SU-DHL-6 (cell line): ENCODE measurements at regions not wholly inside any gene's neighbourhood (a gene's known extent, or its start where the extent isn't known, plus 50 kb on each side); places are given as distances from the start of the nearest gene placed in this dataset.

Source experiments
- H2AFZ ChIP-seq: fragments of 200-600 bp; sonication (generic); 2 replicates; pipeline ENCODE4 v1.6.1; 2014; ENCODE audit warnings: low read depth, mild to moderate bottlenecking, moderate library complexity, mixed read lengths, antibody characterized with exemption, low read length; ENCODE audit not compliant: severe bottlenecking
- H3F3A ChIP-seq: fragments of 200-600 bp; shearing (Covaris generic); 2 replicates; pipeline ENCODE4 v1.6.0; 2016; ENCODE audit warnings: antibody characterized with exemption, mild to moderate bottlenecking; ENCODE audit not compliant: insufficient read depth
- H3K27ac ChIP-seq: fragments of 200-600 bp; sonication (generic); 2 replicates; pipeline ENCODE4 v1.5.1; 2016; ENCODE audit warnings: low read depth, mild to moderate bottlenecking, low read length, moderate library complexity, mixed read lengths
- H3K27me3 ChIP-seq: fragments of 200-600 bp; sonication (generic), shearing (Covaris generic); 2 replicates; pipeline ENCODE4 v1.6.0; 2014; ENCODE audit warnings: mild to moderate bottlenecking, low read length
- H3K36me3 ChIP-seq: fragments of 200-600 bp; sonication (generic); 2 replicates; pipeline ENCODE4 v1.6.1; 2014; ENCODE audit warnings: mild to moderate bottlenecking, low read length, mixed read lengths
- H3K4me2 ChIP-seq: fragments of 300-600, 200-600 bp; shearing (Covaris generic), sonication (generic); 2 replicates; pipeline ENCODE4 v1.6.0; 2014; ENCODE audit warnings: low read length, low read depth, mild to moderate bottlenecking; ENCODE audit not compliant: poor library complexity, severe bottlenecking
- H3K4me3 ChIP-seq: fragments of 200-600 bp; sonication (generic); 2 replicates; pipeline ENCODE4 v1.5.1; 2014; ENCODE audit warnings: antibody characterized with exemption, low read length, mild to moderate bottlenecking, mixed read lengths; ENCODE audit not compliant: insufficient read depth, poor library complexity, severe bottlenecking
- H3K79me2 ChIP-seq: fragments of 200-600 bp; sonication (generic); 2 replicates; pipeline ENCODE4 v1.6.1; 2014; ENCODE audit warnings: mild to moderate bottlenecking, low read length, moderate library complexity; ENCODE audit not compliant: insufficient read depth
- H3K9ac ChIP-seq: fragments of 200-600 bp; sonication (generic); 2 replicates; pipeline ENCODE4 v1.7.0; 2014; ENCODE audit warnings: mild to moderate bottlenecking, low read length
- H3K9me2 ChIP-seq: fragments of 200-600 bp; sonication (generic); replicated peaks from 2 replicates; pipeline ENCODE4 v1.6.1; 2014; ENCODE audit warnings: low read length; ENCODE audit not compliant: insufficient read depth
- H3K9me3 ChIP-seq: fragments of 200-600 bp; sonication (generic); 2 replicates; pipeline ENCODE4 v1.6.1; 2014; ENCODE audit warnings: low read length, mixed read lengths; ENCODE audit not compliant: insufficient read depth
- H4K20me1 ChIP-seq: fragments of 200-600 bp; sonication (generic); 2 replicates; pipeline ENCODE4 v1.6.1; 2014; ENCODE audit warnings: low read depth, mild to moderate bottlenecking, antibody characterized with exemption, low read length, moderate library complexity, mixed read lengths
- EZH2phosphoT487 ChIP-seq: fragments of 200-600 bp; sonication (generic), shearing (Covaris generic); conservative IDR thresholded peaks from 2 replicates; pipeline ENCODE4 v1.6.1; 2018; ENCODE audit warnings: mild to moderate bottlenecking, antibody characterized with exemption, low read length, moderate library complexity, mixed read lengths
- TF ChIP-seq, protein P1 (sequence below): fragments of 200-600 bp; sonication (generic); IDR thresholded peaks from one replicate; pipeline ENCODE4 v1.5.1; 2017; ENCODE audit warnings: antibody characterized with exemption, mild to moderate bottlenecking, low read length, moderate library complexity; ENCODE audit not compliant: insufficient read depth, poor library complexity, severe bottlenecking

DNA sequence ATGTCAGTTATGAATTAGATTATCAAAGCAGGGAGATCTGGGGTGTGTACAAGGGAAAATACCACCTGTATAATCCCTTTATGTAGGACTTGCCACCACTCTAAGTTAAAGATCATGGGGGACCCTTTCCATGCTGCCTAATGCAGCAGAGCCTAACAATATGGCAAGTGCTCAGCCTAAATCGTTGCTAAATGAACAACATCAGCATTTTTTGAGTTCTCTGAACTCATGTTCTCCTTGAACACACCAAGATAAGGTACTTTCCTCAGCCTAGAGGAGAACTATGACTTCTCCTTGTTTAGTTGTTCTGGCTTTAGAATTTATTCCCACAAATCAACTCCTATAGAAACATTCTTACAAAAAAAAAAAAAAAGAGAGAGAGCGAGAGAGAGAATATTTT, 177.0 kb downstream of the DUSP10 start:
- Histone ChIP-seq H3K36me3 (no peaks in the 10 kb centered on the region), H2AFZ (no peak overlapping the region), H3K27me3 (no peaks in the 10 kb centered on the region), H3K4me3 (no peak overlapping the region), H3F3A (no peaks in the 10 kb centered on the region), H3K9me3 (no peaks in the 10 kb centered on the region), H3K79me2 (no peaks in the 10 kb centered on the region), H3K9ac (no peak overlapping the region), H3K27ac (no peak overlapping the region), H3K4me2 (peak overlapping the region; percentile 21), H3K9me2 (no peaks in the 10 kb centered on the region), H4K20me1 (no peaks in the 10 kb centered on the region)
- TF ChIP-seq EZH2phosphoT487 = no peak
- TF ChIP-seq, protein P1, sequence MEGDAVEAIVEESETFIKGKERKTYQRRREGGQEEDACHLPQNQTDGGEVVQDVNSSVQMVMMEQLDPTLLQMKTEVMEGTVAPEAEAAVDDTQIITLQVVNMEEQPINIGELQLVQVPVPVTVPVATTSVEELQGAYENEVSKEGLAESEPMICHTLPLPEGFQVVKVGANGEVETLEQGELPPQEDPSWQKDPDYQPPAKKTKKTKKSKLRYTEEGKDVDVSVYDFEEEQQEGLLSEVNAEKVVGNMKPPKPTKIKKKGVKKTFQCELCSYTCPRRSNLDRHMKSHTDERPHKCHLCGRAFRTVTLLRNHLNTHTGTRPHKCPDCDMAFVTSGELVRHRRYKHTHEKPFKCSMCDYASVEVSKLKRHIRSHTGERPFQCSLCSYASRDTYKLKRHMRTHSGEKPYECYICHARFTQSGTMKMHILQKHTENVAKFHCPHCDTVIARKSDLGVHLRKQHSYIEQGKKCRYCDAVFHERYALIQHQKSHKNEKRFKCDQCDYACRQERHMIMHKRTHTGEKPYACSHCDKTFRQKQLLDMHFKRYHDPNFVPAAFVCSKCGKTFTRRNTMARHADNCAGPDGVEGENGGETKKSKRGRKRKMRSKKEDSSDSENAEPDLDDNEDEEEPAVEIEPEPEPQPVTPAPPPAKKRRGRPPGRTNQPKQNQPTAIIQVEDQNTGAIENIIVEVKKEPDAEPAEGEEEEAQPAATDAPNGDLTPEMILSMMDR = no peak

GRCh38 chr1:221565711-221566110, 176.2 kb downstream of the DUSP10 start:
- H3F3A ChIP-seq = no peaks in the 10 kb centered on the region
- no peaks in the 10 kb centered on the region for H3K79me2 ChIP-seq
- peak overlapping the region; percentile 53 for H2AFZ ChIP-seq
- no peak overlapping the region for H3K4me3 ChIP-seq
- no peak overlapping the region for H3K27ac ChIP-seq
- no peaks in the 10 kb centered on the region for H3K27me3 ChIP-seq
- no peaks in the 10 kb centered on the region for H3K36me3 ChIP-seq
- H3K9me3 ChIP-seq = no peaks in the 10 kb centered on the region
- no peaks in the 10 kb centered on the region for H3K9me2 ChIP-seq
- no peaks in the 10 kb centered on the region for H4K20me1 ChIP-seq
- no peak overlapping the region for H3K9ac ChIP-seq
- H3K4me2 ChIP-seq = peak overlapping the region; percentile 21
- TF ChIP-seq EZH2phosphoT487 = no peak
- TF ChIP-seq, protein P1 = no peak

GRCh38 chr1:221567859-221568507, 173.9 kb downstream of the DUSP10 start:
- no peaks in the 10 kb centered on the region for H3K36me3 ChIP-seq
- no peaks in the 10 kb centered on the region for H4K20me1 ChIP-seq
- H3K4me2 ChIP-seq = no peak overlapping the region
- H3K27ac ChIP-seq = no peak overlapping the region
- no peaks in the 10 kb centered on the region for H3K27me3 ChIP-seq
- no peak overlapping the region for H3K4me3 ChIP-seq
- H2AFZ ChIP-seq = no peak overlapping the region
- no peaks in the 10 kb centered on the region for H3K9me2 ChIP-seq
- H3K79me2 ChIP-seq = no peaks in the 10 kb centered on the region
- TF ChIP-seq EZH2phosphoT487 = no peak
- TF ChIP-seq, protein P1 = no peak
- no peaks in the 10 kb centered on the region for H3K9me3 ChIP-seq
- H3K9ac ChIP-seq = no peak overlapping the region
- H3F3A ChIP-seq = no peaks in the 10 kb centered on the region

GRCh38 chr1:221573756-221574155, 168.1 kb downstream of the DUSP10 start:
- H3K9me3 ChIP-seq = 0 out of 2 replicates have a peak, but pooled peaks cover 7% of the 10 kb centered on the region
- no peak overlapping the region for H3K4me3 ChIP-seq
- H2AFZ ChIP-seq = no peak overlapping the region
- TF ChIP-seq EZH2phosphoT487 = no peak
- H3K4me2 ChIP-seq = no peak overlapping the region
- H3K79me2 ChIP-seq = no peaks in the 10 kb centered on the region
- H3K9ac ChIP-seq = no peak overlapping the region
- H3K36me3 ChIP-seq = no peaks in the 10 kb centered on the region
- H3K27ac ChIP-seq = no peak overlapping the region
- no peaks in the 10 kb centered on the region for H4K20me1 ChIP-seq
- no peaks in the 10 kb centered on the region for H3F3A ChIP-seq
- no peaks in the 10 kb centered on the region for H3K27me3 ChIP-seq
- no peaks in the 10 kb centered on the region for H3K9me2 ChIP-seq
